ENCODE measurements at regions not wholly inside any gene's neighbourhood (a gene's known extent, or its start where the extent isn't known, plus 50 kb on each side); places are given as distances from the start of the nearest gene placed in this dataset.
A peak's percentile ranks its signal among the peaks of the same experiment; 100 is the strongest.

DNA sequence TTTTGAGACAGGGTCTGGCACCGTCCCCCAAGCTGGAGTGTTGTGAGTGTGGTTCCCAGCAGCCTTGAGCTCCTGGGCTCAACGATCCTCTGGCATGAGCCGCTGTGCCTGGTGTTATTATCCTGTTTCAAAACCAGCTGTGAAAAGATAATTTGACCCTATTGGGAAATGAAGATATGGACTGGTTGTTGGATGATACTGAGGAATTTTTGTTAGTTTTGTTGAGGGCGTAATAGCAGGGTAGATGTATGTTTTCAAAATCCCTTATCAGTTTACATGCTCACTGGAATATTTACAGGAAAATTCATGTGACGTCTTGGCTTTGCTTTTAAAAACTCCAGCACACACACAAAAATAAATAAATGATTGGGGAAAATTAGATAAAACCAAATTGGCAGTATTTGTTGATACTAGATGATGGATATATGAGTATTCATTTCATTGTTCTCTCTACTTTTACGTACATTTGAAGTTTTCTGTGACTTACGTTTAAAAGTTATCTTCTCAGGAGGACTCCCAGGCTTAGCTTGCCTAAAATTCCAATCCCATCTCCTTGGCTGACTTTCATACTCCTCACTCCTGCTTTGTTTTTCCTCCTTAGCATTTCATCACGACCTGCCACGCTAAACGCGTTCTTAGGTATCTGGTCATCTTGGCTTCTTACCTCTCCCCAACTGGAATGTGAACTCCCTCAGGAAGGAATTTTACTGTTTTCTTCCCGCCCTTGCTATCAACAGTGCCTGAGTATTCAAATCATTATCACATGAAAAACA, 56.8 kb upstream of the TFRC start (continued):
- TF ChIP-seq, protein P1, sequence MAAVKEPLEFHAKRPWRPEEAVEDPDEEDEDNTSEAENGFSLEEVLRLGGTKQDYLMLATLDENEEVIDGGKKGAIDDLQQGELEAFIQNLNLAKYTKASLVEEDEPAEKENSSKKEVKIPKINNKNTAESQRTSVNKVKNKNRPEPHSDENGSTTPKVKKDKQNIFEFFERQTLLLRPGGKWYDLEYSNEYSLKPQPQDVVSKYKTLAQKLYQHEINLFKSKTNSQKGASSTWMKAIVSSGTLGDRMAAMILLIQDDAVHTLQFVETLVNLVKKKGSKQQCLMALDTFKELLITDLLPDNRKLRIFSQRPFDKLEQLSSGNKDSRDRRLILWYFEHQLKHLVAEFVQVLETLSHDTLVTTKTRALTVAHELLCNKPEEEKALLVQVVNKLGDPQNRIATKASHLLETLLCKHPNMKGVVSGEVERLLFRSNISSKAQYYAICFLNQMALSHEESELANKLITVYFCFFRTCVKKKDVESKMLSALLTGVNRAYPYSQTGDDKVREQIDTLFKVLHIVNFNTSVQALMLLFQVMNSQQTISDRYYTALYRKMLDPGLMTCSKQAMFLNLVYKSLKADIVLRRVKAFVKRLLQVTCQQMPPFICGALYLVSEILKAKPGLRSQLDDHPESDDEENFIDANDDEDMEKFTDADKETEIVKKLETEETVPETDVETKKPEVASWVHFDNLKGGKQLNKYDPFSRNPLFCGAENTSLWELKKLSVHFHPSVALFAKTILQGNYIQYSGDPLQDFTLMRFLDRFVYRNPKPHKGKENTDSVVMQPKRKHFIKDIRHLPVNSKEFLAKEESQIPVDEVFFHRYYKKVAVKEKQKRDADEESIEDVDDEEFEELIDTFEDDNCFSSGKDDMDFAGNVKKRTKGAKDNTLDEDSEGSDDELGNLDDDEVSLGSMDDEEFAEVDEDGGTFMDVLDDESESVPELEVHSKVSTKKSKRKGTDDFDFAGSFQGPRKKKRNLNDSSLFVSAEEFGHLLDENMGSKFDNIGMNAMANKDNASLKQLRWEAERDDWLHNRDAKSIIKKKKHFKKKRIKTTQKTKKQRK (IDR thresholded peaks at IDR 0.05; ENCODE audit: borderline replicate concordance, low read depth, low read length) = no peak
- TF ChIP-seq CBFA2T3 (IDR thresholded peaks at IDR 0.05) (peak; percentile 70), STAG1 (CRISPR knock-in tag; IDR thresholded peaks at IDR 0.05; ENCODE audit: borderline replicate concordance) (no peak), TCF3 (CRISPR knock-in tag; IDR thresholded peaks at IDR 0.05) (peak; percentile 27), ARID1B (IDR thresholded peaks at IDR 0.05) (peak; percentile 36), ZNF668 (CRISPR knock-in tag; IDR thresholded peaks at IDR 0.05) (no peak), TAF15 (IDR thresholded peaks at IDR 0.05; ENCODE audit: low read depth, low read length) (no peak), ZNF778 (CRISPR knock-in tag; IDR thresholded peaks at IDR 0.05) (no peak), STAT5A (IDR thresholded peaks at IDR 0.05; ENCODE audit: borderline replicate concordance, low read length) (no peak), NFXL1 (CRISPR knock-in tag; IDR thresholded peaks at IDR 0.05) (no peak), SMARCB1 (IDR thresholded peaks at IDR 0.05; ENCODE audit: insufficient read length, low read depth) (no peak), RAD21 (CRISPR knock-in tag; conservative IDR thresholded peaks at IDR 0.05 in 1 of 2, IDR thresholded peaks at IDR 0.05 in 1 of 2) (no peak), PKNOX1 (IDR thresholded peaks at IDR 0.05) (no peak), HNRNPUL1 (IDR thresholded peaks at IDR 0.05; ENCODE audit: low read length) (no peak), ATF3 (IDR thresholded peaks at IDR 0.05) (no peak), ATF3 (CRISPR knock-in tag; conservative IDR thresholded peaks at IDR 0.05) (0 out of 2 replicates have a peak, but pooled peaks have one; percentile 22), BRD9 (IDR thresholded peaks at IDR 0.05; ENCODE audit: low read depth, partially characterized antibody) (no peak)
- TF ChIP-seq, protein P2, sequence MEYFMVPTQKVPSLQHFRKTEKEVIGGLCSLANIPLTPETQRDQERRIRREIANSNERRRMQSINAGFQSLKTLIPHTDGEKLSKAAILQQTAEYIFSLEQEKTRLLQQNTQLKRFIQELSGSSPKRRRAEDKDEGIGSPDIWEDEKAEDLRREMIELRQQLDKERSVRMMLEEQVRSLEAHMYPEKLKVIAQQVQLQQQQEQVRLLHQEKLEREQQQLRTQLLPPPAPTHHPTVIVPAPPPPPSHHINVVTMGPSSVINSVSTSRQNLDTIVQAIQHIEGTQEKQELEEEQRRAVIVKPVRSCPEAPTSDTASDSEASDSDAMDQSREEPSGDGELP (CRISPR knock-in tag; IDR thresholded peaks at IDR 0.05; ENCODE audit: borderline replicate concordance) = peak; percentile 62

All from K562 (cell line).